Lower leg skin (tissue), 3 donors: ENCODE measurements at regions not wholly inside any gene's neighbourhood (a gene's known extent, or its start where the extent isn't known, plus 50 kb on each side); places are given as distances from the start of the nearest gene placed in this dataset.

ENCODE experiments used
- POLR2A ChIP-seq, 2 donors: fragments of 450-650 bp; IDR thresholded peaks; one replicate each; pipeline ENCODE4 v1.6.1; 2016 to 2017; ENCODE audit warnings: antibody characterized with exemption in 2 of 2, mild to moderate bottlenecking in 1 of 2, moderate library complexity in 1 of 2
- TF ChIP-seq, protein P1 (sequence below), 3 donors: fragments of 450-650 bp; IDR thresholded peaks; one replicate each; pipeline ENCODE4 v1.5.1; 2016; ENCODE audit warnings: antibody characterized with exemption in 3 of 3, mild to moderate bottlenecking in 3 of 3, moderate library complexity in 2 of 3

DNA sequence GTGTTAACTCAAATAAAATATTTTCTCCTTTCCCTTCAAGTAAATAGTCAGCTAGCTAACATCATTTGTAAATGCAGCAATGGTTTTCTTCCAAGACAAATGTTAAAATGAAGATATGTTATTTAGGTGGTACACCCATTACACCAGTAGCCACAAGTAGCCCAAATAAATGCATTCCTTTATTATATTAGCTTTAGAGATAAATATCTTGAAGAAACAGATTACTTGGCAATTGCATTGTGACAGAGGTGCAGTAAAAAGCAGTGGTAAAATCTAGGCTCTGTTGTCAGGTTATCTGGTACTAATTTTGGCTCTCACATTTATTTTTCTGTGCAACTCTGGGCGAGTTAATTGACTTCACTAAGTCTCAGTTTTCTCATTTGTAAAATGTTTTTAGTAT lies 193.0 kb downstream of the NAA11 start:
- TF ChIP-seq, protein P1, sequence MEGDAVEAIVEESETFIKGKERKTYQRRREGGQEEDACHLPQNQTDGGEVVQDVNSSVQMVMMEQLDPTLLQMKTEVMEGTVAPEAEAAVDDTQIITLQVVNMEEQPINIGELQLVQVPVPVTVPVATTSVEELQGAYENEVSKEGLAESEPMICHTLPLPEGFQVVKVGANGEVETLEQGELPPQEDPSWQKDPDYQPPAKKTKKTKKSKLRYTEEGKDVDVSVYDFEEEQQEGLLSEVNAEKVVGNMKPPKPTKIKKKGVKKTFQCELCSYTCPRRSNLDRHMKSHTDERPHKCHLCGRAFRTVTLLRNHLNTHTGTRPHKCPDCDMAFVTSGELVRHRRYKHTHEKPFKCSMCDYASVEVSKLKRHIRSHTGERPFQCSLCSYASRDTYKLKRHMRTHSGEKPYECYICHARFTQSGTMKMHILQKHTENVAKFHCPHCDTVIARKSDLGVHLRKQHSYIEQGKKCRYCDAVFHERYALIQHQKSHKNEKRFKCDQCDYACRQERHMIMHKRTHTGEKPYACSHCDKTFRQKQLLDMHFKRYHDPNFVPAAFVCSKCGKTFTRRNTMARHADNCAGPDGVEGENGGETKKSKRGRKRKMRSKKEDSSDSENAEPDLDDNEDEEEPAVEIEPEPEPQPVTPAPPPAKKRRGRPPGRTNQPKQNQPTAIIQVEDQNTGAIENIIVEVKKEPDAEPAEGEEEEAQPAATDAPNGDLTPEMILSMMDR (IDR thresholded peaks at IDR 0.05): no peak
- TF ChIP-seq POLR2A (IDR thresholded peaks at IDR 0.05): no peak
